ENCODE measurements at regions not wholly inside any gene's neighbourhood (a gene's known extent, or its start where the extent isn't known, plus 50 kb on each side); places are given as distances from the start of the nearest gene placed in this dataset.

DNA sequence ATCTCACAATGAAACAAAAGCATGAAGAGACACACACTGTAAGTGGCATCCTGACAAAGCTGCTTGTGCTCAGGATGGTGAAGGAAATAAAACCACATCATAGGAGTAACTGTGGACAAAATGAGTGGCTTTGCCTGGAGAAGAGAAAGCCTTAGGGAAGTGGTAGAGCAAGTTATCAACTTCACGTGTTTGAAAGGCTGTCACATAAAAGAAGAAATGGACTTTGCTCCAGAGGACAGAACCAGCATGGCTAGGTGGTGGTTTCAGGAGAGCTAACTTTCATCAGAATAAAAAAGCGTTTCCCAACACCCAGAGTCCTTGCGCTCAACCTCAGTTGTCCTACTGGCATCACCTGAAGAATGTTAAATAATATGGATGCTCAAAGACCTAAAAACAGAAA lies 139.9 kb downstream of the SETD4 start:
- no peak for DNase-seq
- Histone ChIP-seq H3K9me3 (ENCODE audit: control insufficient read depth in 2 of 3, low read length in 3 of 3) (no peaks in the 10 kb centered on the region), H3K4me3 (ENCODE audit: low read length) (no peak overlapping the region), H3K36me3 (ENCODE audit: control insufficient read depth in 2 of 3, insufficient read depth in 3 of 3, low read length in 3 of 3) (no peaks in the 10 kb centered on the region), H3K27me3 (ENCODE audit: control insufficient read depth in 2 of 2, insufficient read depth in 2 of 2, low read length in 2 of 2) (no peaks in the 10 kb centered on the region), H3K27ac (ENCODE audit: low read depth, low read length) (no peak overlapping the region), H3K4me1 (ENCODE audit: control insufficient read depth in 2 of 2, insufficient read depth in 2 of 2, low read length in 2 of 2) (no peaks in the 10 kb centered on the region)
- intact Hi-C loops (cut with micrococcal nuclease): no loop called here
- peaks cover 0 to 23% (median 9%) of the 10 kb centered on the region in 11 donors for H3K9me3 Mint-ChIP-seq
- no peak overlapping the region for H3K4me3 Mint-ChIP-seq
- peaks cover 0 to 5% (median 0%) of the 10 kb centered on the region in 5 donors for H3K36me3 Mint-ChIP-seq
- no peaks in the 10 kb centered on the region for H3K4me1 Mint-ChIP-seq
- ATAC-seq: no peak
- H3K27ac Mint-ChIP-seq: no peak overlapping the region
- ChIA-PET POLR2A (no interaction called here), CTCF (no interaction called here)
- H3K27me3 Mint-ChIP-seq: peaks cover 10 to 36% (median 24%) of the 10 kb centered on the region in 5 donors

GRCh38 chr21:35915030-35915429 lies 145.3 kb downstream of the SETD4 start:
- Histone ChIP-seq H3K9me3 (ENCODE audit: control insufficient read depth in 2 of 3, low read length in 3 of 3) (no peaks in the 10 kb centered on the region), H3K27ac (ENCODE audit: low read depth, low read length) (no peak overlapping the region), H3K4me1 (ENCODE audit: control insufficient read depth in 2 of 2, insufficient read depth in 2 of 2, low read length in 2 of 2) (no peaks in the 10 kb centered on the region), H3K4me3 (ENCODE audit: low read length) (no peak overlapping the region), H3K36me3 (ENCODE audit: control insufficient read depth in 2 of 3, insufficient read depth in 3 of 3, low read length in 3 of 3) (no peaks in the 10 kb centered on the region), H3K27me3 (ENCODE audit: control insufficient read depth in 2 of 2, insufficient read depth in 2 of 2, low read length in 2 of 2) (no peaks in the 10 kb centered on the region)
- H3K27ac Mint-ChIP-seq: no peak overlapping the region
- H3K9me3 Mint-ChIP-seq: peaks cover 0 to 30% (median 9%) of the 10 kb centered on the region in 11 donors
- peaks cover 0 to 13% (median 0%) of the 10 kb centered on the region in 5 donors for H3K36me3 Mint-ChIP-seq
- peaks cover 8 to 43% (median 25%) of the 10 kb centered on the region in 5 donors for H3K27me3 Mint-ChIP-seq
- intact Hi-C loops (cut with micrococcal nuclease): no loop called here
- H3K4me3 Mint-ChIP-seq: no peak overlapping the region
- ChIA-PET POLR2A (no interaction called here), CTCF (no interaction called here)
- no peak for ATAC-seq
- DNase-seq: no peak
- H3K4me1 Mint-ChIP-seq: peaks cover 0 to 1% (median 0%) of the 10 kb centered on the region in 7 donors

DNA sequence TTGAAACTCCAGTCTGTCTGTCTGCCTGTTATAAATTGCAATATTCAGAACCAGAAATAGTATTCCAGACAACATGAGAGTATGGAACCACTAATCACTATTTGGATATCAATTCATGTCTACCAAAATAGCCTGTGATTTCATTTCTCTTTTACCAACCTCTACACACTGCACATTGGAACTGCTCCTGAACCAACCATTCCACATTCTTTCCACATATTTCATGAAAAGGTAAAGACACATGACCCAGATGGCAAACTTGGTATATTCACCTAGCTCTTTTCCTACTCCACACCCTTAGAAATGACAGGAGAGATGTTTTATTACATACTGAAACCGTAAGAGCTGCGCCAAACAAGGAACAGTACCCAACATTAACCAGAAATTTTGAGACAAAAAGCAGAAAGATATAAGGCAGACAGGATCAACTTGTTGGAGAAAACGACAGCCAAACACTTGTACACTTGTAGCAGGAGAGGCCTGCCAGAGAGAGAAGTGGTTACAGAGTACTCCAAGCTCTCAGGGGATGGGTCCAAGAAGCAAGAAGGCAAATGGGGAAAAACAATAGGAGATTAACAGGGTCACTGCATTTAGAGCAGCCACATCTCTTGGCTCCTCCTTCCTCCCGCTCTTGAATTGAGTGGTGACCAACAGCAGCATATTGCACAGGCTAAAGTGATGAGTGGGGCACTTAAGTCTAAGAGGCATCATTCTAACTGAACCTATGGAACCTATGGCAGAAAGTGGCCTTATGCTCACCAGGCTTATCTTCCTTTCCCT lies 148.7 kb downstream of the SETD4 start:
- H3K4me1 Mint-ChIP-seq: peaks cover 0 to 1% (median 0%) of the 10 kb centered on the region in 7 donors
- intact Hi-C loops (cut with micrococcal nuclease): no loop called here
- H3K4me3 ChIP-seq (ENCODE audit: low read length): no peak overlapping the region
- no peaks in the 10 kb centered on the region for H3K9me3 ChIP-seq (ENCODE audit: control insufficient read depth in 2 of 3, low read length in 3 of 3)
- no peaks in the 10 kb centered on the region for H3K36me3 ChIP-seq (ENCODE audit: control insufficient read depth in 2 of 3, insufficient read depth in 3 of 3, low read length in 3 of 3)
- ATAC-seq (no peak), DNase-seq (no peak)
- peaks cover 8 to 38% (median 16%) of the 10 kb centered on the region in 5 donors for H3K27me3 Mint-ChIP-seq
- H3K27me3 ChIP-seq (ENCODE audit: control insufficient read depth in 2 of 2, insufficient read depth in 2 of 2, low read length in 2 of 2): no peaks in the 10 kb centered on the region
- peaks cover 0 to 13% (median 0%) of the 10 kb centered on the region in 5 donors for H3K36me3 Mint-ChIP-seq
- no peak overlapping the region for H3K27ac Mint-ChIP-seq
- ChIA-PET CTCF (no interaction called here), POLR2A (no interaction called here)
- H3K4me1 ChIP-seq (ENCODE audit: control insufficient read depth in 2 of 2, insufficient read depth in 2 of 2, low read length in 2 of 2): no peaks in the 10 kb centered on the region
- no peak overlapping the region for H3K27ac ChIP-seq (ENCODE audit: low read depth, low read length)
- no peak overlapping the region for H3K4me3 Mint-ChIP-seq
- H3K9me3 Mint-ChIP-seq: peaks cover 0 to 15% (median 6%) of the 10 kb centered on the region in 11 donors

- Mint-ChIP-seq H3K4me1 (peaks cover 0 to 6% (median 0%) of the 10 kb centered on the region in 7 donors), H3K36me3 (peaks cover 0 to under 1% (median 0%) of the 10 kb centered on the region in 5 donors), H3K27me3 (peaks cover 4 to 23% (median 13%) of the 10 kb centered on the region in 5 donors), H3K27ac (no peak overlapping the region), H3K9me3 (peaks cover 0 to 1% (median 0%) of the 10 kb centered on the region in 11 donors), H3K4me3 (no peak overlapping the region)
- no peaks in the 10 kb centered on the region for H3K4me1 ChIP-seq (ENCODE audit: control insufficient read depth in 2 of 2, insufficient read depth in 2 of 2, low read length in 2 of 2)
- ATAC-seq (no peak), DNase-seq (no peak)
- intact Hi-C loops (cut with micrococcal nuclease): no loop called here
- H3K27me3 ChIP-seq (ENCODE audit: control insufficient read depth in 2 of 2, insufficient read depth in 2 of 2, low read length in 2 of 2): no peaks in the 10 kb centered on the region
- no peaks in the 10 kb centered on the region for H3K36me3 ChIP-seq (ENCODE audit: control insufficient read depth in 2 of 3, insufficient read depth in 3 of 3, low read length in 3 of 3)
- H3K27ac ChIP-seq (ENCODE audit: low read depth, low read length): no peak overlapping the region
- CTCF ChIA-PET: no interaction called here
- no peak overlapping the region for H3K4me3 ChIP-seq (ENCODE audit: low read length)
- H3K9me3 ChIP-seq (ENCODE audit: control insufficient read depth in 2 of 3, low read length in 3 of 3): no peaks in the 10 kb centered on the region
- POLR2A ChIA-PET: no interaction called here
These were observed 150.7 kb downstream of the SETD4 start for GRCh38 chr21:35909456-35910223.

- Mint-ChIP-seq H3K4me3 (no peak overlapping the region), H3K27ac (no peak overlapping the region), H3K36me3 (no peaks in the 10 kb centered on the region), H3K4me1 (peaks cover 0 to 6% (median 0%) of the 10 kb centered on the region in 7 donors), H3K27me3 (peaks cover 7 to 24% (median 10%) of the 10 kb centered on the region in 5 donors), H3K9me3 (peaks cover 0 to 3% (median 0%) of the 10 kb centered on the region in 11 donors)
- ChIA-PET CTCF (no interaction called here), POLR2A (no interaction called here)
- ATAC-seq (no peak), DNase-seq (no peak)
- Histone ChIP-seq H3K36me3 (ENCODE audit: control insufficient read depth in 2 of 3, insufficient read depth in 3 of 3, low read length in 3 of 3) (no peaks in the 10 kb centered on the region), H3K4me1 (ENCODE audit: control insufficient read depth in 2 of 2, insufficient read depth in 2 of 2, low read length in 2 of 2) (no peaks in the 10 kb centered on the region), H3K9me3 (ENCODE audit: control insufficient read depth in 2 of 3, low read length in 3 of 3) (no peaks in the 10 kb centered on the region), H3K27ac (ENCODE audit: low read depth, low read length) (no peak overlapping the region), H3K4me3 (ENCODE audit: low read length) (no peak overlapping the region), H3K27me3 (ENCODE audit: control insufficient read depth in 2 of 2, insufficient read depth in 2 of 2, low read length in 2 of 2) (no peaks in the 10 kb centered on the region)
- intact Hi-C loops (cut with micrococcal nuclease): no loop called here
These were observed 151.8 kb downstream of the SETD4 start for GRCh38 chr21:35908311-35909078.

- DNase-seq (no peak), ATAC-seq (no peak)
- ChIA-PET POLR2A (no interaction called here), CTCF (interaction anchor here (0.5 kb wide), 1 partner anchor 12 kb away, joined by 3 read pairs; no protein-coding TSS in a partner anchor)
- H3K4me3 ChIP-seq (ENCODE audit: low read length): no peak overlapping the region
- no peak overlapping the region for H3K27ac ChIP-seq (ENCODE audit: low read depth, low read length)
- H3K9me3 ChIP-seq (ENCODE audit: control insufficient read depth in 2 of 3, low read length in 3 of 3): no peaks in the 10 kb centered on the region
- Mint-ChIP-seq H3K27me3 (peaks cover 2 to 18% (median 11%) of the 10 kb centered on the region in 5 donors), H3K36me3 (no peaks in the 10 kb centered on the region), H3K4me3 (no peak overlapping the region), H3K4me1 (peaks cover 0 to 5% (median 0%) of the 10 kb centered on the region in 7 donors), H3K9me3 (peaks cover 0 to 3% (median 0%) of the 10 kb centered on the region in 11 donors), H3K27ac (no peak overlapping the region)
- H3K4me1 ChIP-seq (ENCODE audit: control insufficient read depth in 2 of 2, insufficient read depth in 2 of 2, low read length in 2 of 2): no peaks in the 10 kb centered on the region
- no peaks in the 10 kb centered on the region for H3K36me3 ChIP-seq (ENCODE audit: control insufficient read depth in 2 of 3, insufficient read depth in 3 of 3, low read length in 3 of 3)
- intact Hi-C loops (cut with micrococcal nuclease): no loop called here
- H3K27me3 ChIP-seq (ENCODE audit: control insufficient read depth in 2 of 2, insufficient read depth in 2 of 2, low read length in 2 of 2): no peaks in the 10 kb centered on the region
These were observed 153.7 kb downstream of the SETD4 start for GRCh38 chr21:35906586-35906985.
